Loucy (cell line): ENCODE measurements at regions not wholly inside any gene's neighbourhood (a gene's known extent, or its start where the extent isn't known, plus 50 kb on each side); places are given as distances from the start of the nearest gene placed in this dataset.

ENCODE experiments used
- H2AFZ ChIP-seq: fragments of 200-600 bp; sonication (generic); 2 replicates; pipeline ENCODE4 v1.6.0; 2016; ENCODE audit warnings: antibody characterized with exemption, mild to moderate bottlenecking, low read length, moderate library complexity
- H3F3A ChIP-seq: fragments of 200-600 bp; 2 replicates; pipeline ENCODE4 v1.6.0; 2016; ENCODE audit warnings: antibody characterized with exemption, low read depth, mild to moderate bottlenecking
- H3K27me3 ChIP-seq: fragments of 200-600 bp; sonication (generic); 2 replicates; pipeline ENCODE4 v1.6.1; 2014; ENCODE audit warnings: low read length, mild to moderate bottlenecking; ENCODE audit not compliant: insufficient read depth, poor library complexity, severe bottlenecking
- H3K36me3 ChIP-seq: fragments of 200-600 bp; sonication (generic); 2 replicates; pipeline ENCODE4 v1.6.1; 2016; ENCODE audit warnings: low read length; ENCODE audit not compliant: insufficient read depth
- H3K4me1 ChIP-seq: fragments of 200-600 bp; sonication (generic); 2 replicates; pipeline ENCODE4 v1.5.1; 2014; ENCODE audit warnings: low read length, mild to moderate bottlenecking; ENCODE audit not compliant: insufficient read depth, poor library complexity, severe bottlenecking
- H3K4me2 ChIP-seq: fragments of 200-600 bp; sonication (generic); 2 replicates; pipeline ENCODE4 v1.6.0; 2014; ENCODE audit warnings: antibody characterized with exemption, low read length, low read depth, mild to moderate bottlenecking; ENCODE audit not compliant: poor library complexity, severe bottlenecking
- H3K4me3 ChIP-seq: fragments of 200-600 bp; sonication (generic); 2 replicates; pipeline ENCODE4 v1.5.1; 2014; ENCODE audit warnings: low read length, mild to moderate bottlenecking, mixed read lengths; ENCODE audit not compliant: poor library complexity, severe bottlenecking
- H3K79me2 ChIP-seq: fragments of 200-600 bp; sonication (generic); 2 replicates; pipeline ENCODE4 v1.6.1; 2014; ENCODE audit warnings: low read length; ENCODE audit not compliant: insufficient read depth
- H3K9ac ChIP-seq: fragments of 200-600 bp; sonication (generic); 2 replicates; pipeline ENCODE4 v1.6.0; 2014; ENCODE audit warnings: mild to moderate bottlenecking, low read depth, low read length, moderate library complexity; ENCODE audit not compliant: poor library complexity, severe bottlenecking
- H3K9me2 ChIP-seq: fragments of 200-600 bp; sonication (generic); replicated peaks from 2 replicates; pipeline ENCODE4 v1.6.1; 2016; ENCODE audit warnings: low read depth, low read length, mixed read lengths
- H3K9me3 ChIP-seq: fragments of 200-600 bp; sonication (generic); 2 replicates; pipeline ENCODE4 v1.6.1; 2014; ENCODE audit warnings: mild to moderate bottlenecking, antibody characterized with exemption, low read length, low read depth; ENCODE audit not compliant: insufficient read depth
- H4K20me1 ChIP-seq: fragments of 200-600 bp; sonication (generic); 2 replicates; pipeline ENCODE4 v1.6.0; 2014; ENCODE audit warnings: antibody characterized with exemption, low read length, mild to moderate bottlenecking; ENCODE audit not compliant: insufficient read depth, poor library complexity, severe bottlenecking
- EZH2phosphoT487 ChIP-seq: fragments of 200-600 bp; IDR thresholded peaks from 2 replicates; pipeline ENCODE4 v1.6.1; 2018; ENCODE audit warnings: antibody characterized with exemption, mild to moderate bottlenecking, moderate library complexity, borderline replicate concordance
- TF ChIP-seq, protein P1 (sequence below): fragments of 200-600 bp; sonication (generic); conservative IDR thresholded peaks from 2 replicates; pipeline ENCODE4 v1.5.1; 2014; ENCODE audit warnings: mild to moderate bottlenecking, antibody characterized with exemption, low read length

- Histone ChIP-seq H2AFZ (no peak overlapping the region), H3F3A (no peaks in the 10 kb centered on the region), H3K4me2 (no peak overlapping the region), H3K27me3 (no peaks in the 10 kb centered on the region), H3K4me1 (no peaks in the 10 kb centered on the region), H4K20me1 (no peaks in the 10 kb centered on the region), H3K9me3 (no peaks in the 10 kb centered on the region), H3K36me3 (no peaks in the 10 kb centered on the region), H3K9me2 (no peaks in the 10 kb centered on the region), H3K9ac (no peak overlapping the region), H3K79me2 (no peaks in the 10 kb centered on the region), H3K4me3 (no peak overlapping the region)
- TF ChIP-seq EZH2phosphoT487: no peak
- TF ChIP-seq, protein P1, sequence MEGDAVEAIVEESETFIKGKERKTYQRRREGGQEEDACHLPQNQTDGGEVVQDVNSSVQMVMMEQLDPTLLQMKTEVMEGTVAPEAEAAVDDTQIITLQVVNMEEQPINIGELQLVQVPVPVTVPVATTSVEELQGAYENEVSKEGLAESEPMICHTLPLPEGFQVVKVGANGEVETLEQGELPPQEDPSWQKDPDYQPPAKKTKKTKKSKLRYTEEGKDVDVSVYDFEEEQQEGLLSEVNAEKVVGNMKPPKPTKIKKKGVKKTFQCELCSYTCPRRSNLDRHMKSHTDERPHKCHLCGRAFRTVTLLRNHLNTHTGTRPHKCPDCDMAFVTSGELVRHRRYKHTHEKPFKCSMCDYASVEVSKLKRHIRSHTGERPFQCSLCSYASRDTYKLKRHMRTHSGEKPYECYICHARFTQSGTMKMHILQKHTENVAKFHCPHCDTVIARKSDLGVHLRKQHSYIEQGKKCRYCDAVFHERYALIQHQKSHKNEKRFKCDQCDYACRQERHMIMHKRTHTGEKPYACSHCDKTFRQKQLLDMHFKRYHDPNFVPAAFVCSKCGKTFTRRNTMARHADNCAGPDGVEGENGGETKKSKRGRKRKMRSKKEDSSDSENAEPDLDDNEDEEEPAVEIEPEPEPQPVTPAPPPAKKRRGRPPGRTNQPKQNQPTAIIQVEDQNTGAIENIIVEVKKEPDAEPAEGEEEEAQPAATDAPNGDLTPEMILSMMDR: no peak
These were observed 542.0 kb downstream of the FAM181B start for GRCh38 chr11:82191695-82192094.

DNA sequence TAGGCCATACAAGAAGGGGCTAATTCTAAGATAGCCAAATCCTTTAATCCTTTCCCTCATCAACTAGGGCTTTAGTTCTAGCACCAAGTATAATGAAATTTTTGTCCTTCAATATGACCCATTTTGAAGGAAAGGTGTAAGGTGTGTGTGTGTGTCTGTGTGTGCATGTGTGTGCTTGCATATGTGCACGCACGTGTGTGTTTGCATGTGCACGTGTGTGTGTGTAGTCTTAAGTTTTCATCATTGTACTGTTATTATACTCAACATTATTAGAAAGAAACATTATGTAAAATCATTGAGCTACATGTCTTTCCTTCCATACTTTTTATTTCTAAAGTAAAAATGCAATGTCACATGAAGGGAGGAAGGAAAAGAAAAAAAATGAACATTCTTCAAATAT, 547.7 kb downstream of the FAM181B start:
- Histone ChIP-seq H3K9ac (no peak overlapping the region), H2AFZ (no peak overlapping the region), H3K79me2 (no peaks in the 10 kb centered on the region), H3K4me2 (no peak overlapping the region), H4K20me1 (no peaks in the 10 kb centered on the region), H3K27me3 (no peaks in the 10 kb centered on the region), H3K9me2 (no peaks in the 10 kb centered on the region), H3F3A (no peaks in the 10 kb centered on the region), H3K36me3 (no peaks in the 10 kb centered on the region), H3K4me3 (no peak overlapping the region), H3K4me1 (peaks cover 7% of the 10 kb centered on the region), H3K9me3 (no peaks in the 10 kb centered on the region)
- TF ChIP-seq, protein P1: no peak
- no peak for TF ChIP-seq EZH2phosphoT487

- no peaks in the 10 kb centered on the region for H3K9me2 ChIP-seq
- no peaks in the 10 kb centered on the region for H3K36me3 ChIP-seq
- no peak overlapping the region for H3K9ac ChIP-seq
- no peaks in the 10 kb centered on the region for H3K9me3 ChIP-seq
- TF ChIP-seq, protein P1: no peak
- no peak for TF ChIP-seq EZH2phosphoT487
- peak overlapping the region; percentile 38 for H3K4me2 ChIP-seq
- peaks cover 7% of the 10 kb centered on the region for H3K4me1 ChIP-seq
- no peaks in the 10 kb centered on the region for H3K79me2 ChIP-seq
- H3K4me3 ChIP-seq: no peak overlapping the region
- H4K20me1 ChIP-seq: no peaks in the 10 kb centered on the region
- no peaks in the 10 kb centered on the region for H3K27me3 ChIP-seq
- H2AFZ ChIP-seq: 0 out of 2 replicates have a peak overlapping the region, but pooled peaks have one; percentile 38
- no peaks in the 10 kb centered on the region for H3F3A ChIP-seq
These were observed 548.7 kb downstream of the FAM181B start for GRCh38 chr11:82184966-82185365.
